Chondrocyte (in vitro differentiated cells): ENCODE measurements at regions not wholly inside any gene's neighbourhood (a gene's known extent, or its start where the extent isn't known, plus 50 kb on each side); places are given as distances from the start of the nearest gene placed in this dataset.

ENCODE experiments used
- DNase-seq: peaks from one replicate; pipeline ENCODE4 v3.0.0; 2021; ENCODE audit warnings: mixed read lengths, low spot score
- H3K27ac Mint-ChIP-seq: one replicate; pipeline ENCODE4 v1.8.0; 2021; ENCODE audit warnings: mild to moderate bottlenecking, moderate library complexity, mixed read lengths; ENCODE audit not compliant: unreplicated experiment
- H3K27me3 Mint-ChIP-seq: 2 replicates; pipeline ENCODE4 v1.8.0; 2021; ENCODE audit warnings: low read depth, mixed read lengths
- H3K36me3 Mint-ChIP-seq: 2 replicates; pipeline ENCODE4 v1.8.0; 2021; ENCODE audit warnings: low read depth, mixed read lengths
- H3K4me1 Mint-ChIP-seq: 2 replicates; pipeline ENCODE4 v1.8.0; 2021; ENCODE audit warnings: low read depth, mild to moderate bottlenecking, mixed read lengths
- H3K4me3 Mint-ChIP-seq: one replicate; pipeline ENCODE4 v1.8.0; 2021; ENCODE audit warnings: mild to moderate bottlenecking, moderate library complexity, mixed read lengths; ENCODE audit not compliant: unreplicated experiment
- H3K9me3 Mint-ChIP-seq: 2 replicates; pipeline ENCODE4 v1.8.0; 2021; ENCODE audit warnings: low read depth, mixed read lengths
- TF ChIP-seq, protein P1 (sequence below): fragments of 200-600 bp; sonication (generic); IDR thresholded peaks from 2 replicates; pipeline ENCODE4 v1.5.0; 2021; ENCODE audit warnings: antibody characterized with exemption, mild to moderate bottlenecking, moderate library complexity

DNA sequence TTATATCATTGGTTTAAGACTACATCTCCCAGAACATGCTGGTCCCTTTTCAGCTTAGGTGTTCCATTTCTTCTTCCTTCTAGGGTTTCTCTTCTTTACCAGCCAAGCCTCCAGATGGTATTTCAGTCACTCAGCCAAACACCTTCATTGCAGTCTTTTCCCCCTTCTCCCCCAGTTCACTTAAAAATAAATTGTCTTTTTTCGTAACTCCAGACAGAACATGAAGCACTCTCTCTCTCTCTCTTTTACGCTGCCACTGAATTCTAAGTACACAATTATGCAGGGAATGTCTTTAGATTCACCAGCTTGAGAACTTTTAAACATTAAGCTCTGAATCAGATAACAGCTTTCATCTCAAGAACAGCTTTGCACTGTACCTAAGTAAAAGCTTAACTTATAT is 419.7 kb upstream of the BRINP1 start:
- no peak overlapping the region for H3K27ac Mint-ChIP-seq
- no peaks in the 10 kb centered on the region for H3K36me3 Mint-ChIP-seq
- H3K27me3 Mint-ChIP-seq, result peaks cover 4% of the 10 kb centered on the region
- TF ChIP-seq, protein P1, sequence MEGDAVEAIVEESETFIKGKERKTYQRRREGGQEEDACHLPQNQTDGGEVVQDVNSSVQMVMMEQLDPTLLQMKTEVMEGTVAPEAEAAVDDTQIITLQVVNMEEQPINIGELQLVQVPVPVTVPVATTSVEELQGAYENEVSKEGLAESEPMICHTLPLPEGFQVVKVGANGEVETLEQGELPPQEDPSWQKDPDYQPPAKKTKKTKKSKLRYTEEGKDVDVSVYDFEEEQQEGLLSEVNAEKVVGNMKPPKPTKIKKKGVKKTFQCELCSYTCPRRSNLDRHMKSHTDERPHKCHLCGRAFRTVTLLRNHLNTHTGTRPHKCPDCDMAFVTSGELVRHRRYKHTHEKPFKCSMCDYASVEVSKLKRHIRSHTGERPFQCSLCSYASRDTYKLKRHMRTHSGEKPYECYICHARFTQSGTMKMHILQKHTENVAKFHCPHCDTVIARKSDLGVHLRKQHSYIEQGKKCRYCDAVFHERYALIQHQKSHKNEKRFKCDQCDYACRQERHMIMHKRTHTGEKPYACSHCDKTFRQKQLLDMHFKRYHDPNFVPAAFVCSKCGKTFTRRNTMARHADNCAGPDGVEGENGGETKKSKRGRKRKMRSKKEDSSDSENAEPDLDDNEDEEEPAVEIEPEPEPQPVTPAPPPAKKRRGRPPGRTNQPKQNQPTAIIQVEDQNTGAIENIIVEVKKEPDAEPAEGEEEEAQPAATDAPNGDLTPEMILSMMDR, result no peak
- no peaks in the 10 kb centered on the region for H3K4me1 Mint-ChIP-seq
- H3K4me3 Mint-ChIP-seq, result no peak overlapping the region
- no peak for DNase-seq
- H3K9me3 Mint-ChIP-seq, result no peaks in the 10 kb centered on the region

DNA sequence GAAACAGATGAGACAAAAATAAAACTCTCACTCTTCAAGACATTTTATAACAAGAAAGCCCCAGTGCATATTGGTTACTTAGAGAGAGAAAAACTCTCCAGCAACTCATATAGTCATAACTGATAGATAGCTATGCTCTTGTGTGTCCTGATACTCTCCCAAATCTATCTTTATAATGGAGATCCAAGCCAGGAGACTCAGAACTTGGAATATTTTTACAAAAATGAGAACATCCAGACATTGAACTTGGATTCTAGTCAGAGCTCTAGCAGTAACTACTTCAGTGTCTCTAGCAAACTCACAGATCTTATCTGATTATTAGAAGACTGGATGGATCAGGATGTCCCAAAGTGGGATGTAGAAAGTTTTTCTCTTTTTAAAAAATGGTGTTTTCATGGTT is 412.7 kb upstream of the BRINP1 start:
- no peaks in the 10 kb centered on the region for H3K9me3 Mint-ChIP-seq
- no peaks in the 10 kb centered on the region for H3K36me3 Mint-ChIP-seq
- TF ChIP-seq, protein P1, result no peak
- no peak for DNase-seq
- no peaks in the 10 kb centered on the region for H3K4me1 Mint-ChIP-seq
- H3K27me3 Mint-ChIP-seq, result peaks cover 5% of the 10 kb centered on the region
- H3K4me3 Mint-ChIP-seq, result no peak overlapping the region
- H3K27ac Mint-ChIP-seq, result no peak overlapping the region

DNA sequence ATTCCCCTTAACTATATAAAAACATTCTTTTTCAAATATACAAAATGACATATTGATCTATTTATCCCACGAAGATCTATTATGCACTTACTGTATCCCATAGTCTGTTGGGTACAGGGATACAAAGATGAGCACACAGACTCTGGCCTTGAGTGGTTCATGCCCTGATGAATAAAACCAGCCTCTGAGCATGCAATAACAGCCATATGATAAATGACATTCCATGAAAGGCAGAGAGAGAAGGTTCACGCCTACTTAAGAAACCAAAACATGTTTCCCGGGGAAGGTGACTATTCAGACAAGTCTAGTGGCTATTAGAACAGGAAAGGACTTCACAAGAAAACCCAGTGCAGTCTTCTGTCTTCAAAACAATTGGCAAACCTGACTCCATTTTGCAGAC is 406.2 kb upstream of the BRINP1 start:
- Mint-ChIP-seq H3K36me3 (no peaks in the 10 kb centered on the region), H3K27ac (no peak overlapping the region), H3K4me1 (no peaks in the 10 kb centered on the region), H3K9me3 (no peaks in the 10 kb centered on the region), H3K4me3 (no peak overlapping the region), H3K27me3 (peaks cover 7% of the 10 kb centered on the region)
- TF ChIP-seq, protein P1, result no peak
- no peak for DNase-seq

DNA sequence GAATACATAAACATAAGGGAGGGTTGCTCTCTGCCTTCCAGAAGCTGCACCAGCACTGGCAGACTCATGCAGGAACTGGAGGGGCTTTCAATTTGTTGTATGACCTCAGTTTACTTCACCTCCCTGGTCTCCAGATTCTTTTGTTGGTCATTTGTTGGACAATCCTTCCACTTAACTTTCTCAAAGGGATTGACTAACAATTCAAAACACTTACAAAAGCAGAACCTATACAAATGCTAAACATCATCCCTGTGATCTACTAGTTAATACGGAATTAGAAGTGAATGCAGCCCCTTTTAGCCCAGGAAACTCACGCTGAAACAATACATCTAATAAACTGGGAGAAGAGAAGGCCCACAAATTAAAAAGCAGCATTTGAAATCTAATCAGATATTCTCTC is 404.6 kb upstream of the BRINP1 start:
- no peak for DNase-seq
- Mint-ChIP-seq H3K36me3 (no peaks in the 10 kb centered on the region), H3K27me3 (peaks cover 5% of the 10 kb centered on the region), H3K9me3 (no peaks in the 10 kb centered on the region), H3K27ac (no peak overlapping the region), H3K4me1 (no peaks in the 10 kb centered on the region), H3K4me3 (no peak overlapping the region)
- TF ChIP-seq, protein P1, result no peak

DNA sequence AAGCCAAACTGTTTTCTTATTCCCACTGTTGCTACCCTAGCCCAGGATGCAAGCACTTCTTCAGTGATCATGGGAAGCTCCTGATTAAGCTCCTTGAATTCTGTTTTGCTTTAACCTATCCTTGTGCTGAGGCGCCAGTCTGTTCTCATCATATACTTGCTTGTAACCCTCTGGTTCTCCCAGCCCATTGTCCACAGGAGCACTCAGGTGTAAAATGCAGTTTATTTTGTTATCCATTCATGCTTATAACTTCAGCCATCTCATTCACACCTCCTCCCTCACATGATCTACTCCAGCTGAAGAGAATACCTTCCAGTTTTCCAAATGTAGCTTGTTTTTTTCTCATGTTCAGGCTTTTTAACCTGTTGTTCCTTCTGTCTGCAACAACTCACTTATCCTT is 402.1 kb upstream of the BRINP1 start:
- TF ChIP-seq, protein P1, result no peak
- Mint-ChIP-seq H3K4me1 (no peaks in the 10 kb centered on the region), H3K27ac (no peak overlapping the region), H3K36me3 (no peaks in the 10 kb centered on the region), H3K27me3 (peaks cover 5% of the 10 kb centered on the region), H3K4me3 (no peak overlapping the region), H3K9me3 (no peaks in the 10 kb centered on the region)
- no peak for DNase-seq
